ENCODE measurements at regions not wholly inside any gene's neighbourhood (a gene's known extent, or its start where the extent isn't known, plus 50 kb on each side); places are given as distances from the start of the nearest gene placed in this dataset.

- TF ChIP-seq CTCF (IDR thresholded peaks at IDR 0.05): no peak
- TF ChIP-seq POLR2A (IDR thresholded peaks at IDR 0.05): no peak
- no peak for TF ChIP-seq EP300 (IDR thresholded peaks at IDR 0.05)
Observed at GRCh38 chr2:82120115-82120514, 1815.6 kb upstream of the LRRTM1 start.

All from ovary (tissue), 3 donors.